ENCODE measurements at regions not wholly inside any gene's neighbourhood (a gene's known extent, or its start where the extent isn't known, plus 50 kb on each side); places are given as distances from the start of the nearest gene placed in this dataset.

DNA sequence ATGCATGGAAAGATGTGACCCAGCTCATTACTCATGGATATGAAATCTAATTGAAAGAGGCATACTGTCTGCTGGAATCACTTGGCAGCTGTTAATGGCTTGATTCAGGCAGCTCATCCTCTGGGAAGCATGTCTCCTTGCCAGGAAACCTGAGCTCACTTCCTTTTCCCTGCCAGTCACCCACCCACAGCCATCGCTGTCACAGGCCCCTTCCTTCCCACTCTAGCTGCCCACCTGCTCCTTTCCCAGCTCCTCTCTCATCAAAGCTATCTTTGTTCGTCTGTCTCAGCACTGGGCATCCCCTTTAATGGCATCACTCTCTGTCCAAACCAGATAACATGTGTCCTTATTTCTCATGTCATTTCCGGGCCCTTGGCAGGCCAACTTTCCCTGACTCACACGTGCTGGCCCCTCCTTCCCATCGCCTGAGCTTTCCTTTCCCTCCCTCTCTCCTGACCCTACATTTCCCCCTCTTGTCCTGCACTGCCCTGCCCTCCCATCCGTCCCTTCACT lies 721.9 kb downstream of the TNS3 start:
- no peak overlapping the region for H3K4me3 ChIP-seq (ENCODE audit: low read depth, low read length)
- TF ChIP-seq CTCF (IDR thresholded peaks at IDR 0.05; ENCODE audit: low read depth, low read length), result no peak

GRCh38 chr7:46855851-46856250 lies 726.1 kb downstream of the TNS3 start:
- TF ChIP-seq CTCF (IDR thresholded peaks at IDR 0.05; ENCODE audit: low read depth, low read length), result no peak

DNA sequence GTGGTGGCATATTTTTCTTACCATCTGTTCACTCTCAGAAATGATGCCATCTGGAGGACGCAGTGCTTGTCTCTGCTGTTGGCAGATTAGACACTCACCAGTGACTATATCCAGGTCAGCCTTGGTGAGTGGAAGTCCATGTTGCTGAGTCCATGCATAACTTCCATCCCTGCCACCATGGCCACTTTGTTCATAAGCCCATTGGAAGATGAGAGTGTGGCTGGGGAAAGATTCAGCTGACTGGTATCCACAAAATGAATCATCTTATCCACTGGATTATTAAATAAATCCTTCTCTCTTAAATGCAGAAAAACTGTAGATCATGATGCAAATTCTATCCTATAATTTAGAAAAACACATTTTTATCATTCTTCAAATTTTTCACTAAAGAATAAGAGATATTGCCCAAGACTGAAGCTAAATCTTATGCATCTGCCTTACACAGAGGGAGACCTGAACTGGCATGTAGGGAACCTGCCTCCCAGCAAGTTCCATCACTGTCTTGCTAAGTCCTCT lies 726.9 kb downstream of the TNS3 start:
- no peak overlapping the region for H3K4me3 ChIP-seq (ENCODE audit: low read depth, low read length)
- no peak for TF ChIP-seq CTCF (IDR thresholded peaks at IDR 0.05; ENCODE audit: low read depth, low read length)

More at GRCh38 chr7:46855851-46856250, 726.1 kb downstream of the TNS3 start:
- no peak overlapping the region for H3K4me3 ChIP-seq (ENCODE audit: low read depth, low read length)

DNA sequence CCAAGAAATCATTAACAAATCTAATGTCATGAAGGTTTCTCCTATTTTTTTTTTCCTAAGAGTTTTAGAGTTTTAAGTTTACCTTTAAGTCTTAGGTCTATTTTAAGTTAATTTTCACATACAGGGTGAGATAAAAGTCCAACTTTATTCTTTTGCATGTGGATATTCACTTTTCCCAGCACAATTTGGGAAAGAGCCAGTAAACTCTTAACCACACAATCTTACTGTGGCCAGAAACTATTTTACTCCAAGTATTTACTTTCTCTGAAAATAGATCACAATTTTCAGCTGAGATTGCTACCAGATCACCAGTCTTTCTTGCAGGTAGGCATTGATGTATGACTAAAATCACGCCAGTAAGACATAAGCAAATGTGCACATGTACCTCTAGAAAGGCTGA lies 728.5 kb downstream of the TNS3 start:
- no peak for TF ChIP-seq CTCF (IDR thresholded peaks at IDR 0.05; ENCODE audit: low read depth, low read length)

DNA sequence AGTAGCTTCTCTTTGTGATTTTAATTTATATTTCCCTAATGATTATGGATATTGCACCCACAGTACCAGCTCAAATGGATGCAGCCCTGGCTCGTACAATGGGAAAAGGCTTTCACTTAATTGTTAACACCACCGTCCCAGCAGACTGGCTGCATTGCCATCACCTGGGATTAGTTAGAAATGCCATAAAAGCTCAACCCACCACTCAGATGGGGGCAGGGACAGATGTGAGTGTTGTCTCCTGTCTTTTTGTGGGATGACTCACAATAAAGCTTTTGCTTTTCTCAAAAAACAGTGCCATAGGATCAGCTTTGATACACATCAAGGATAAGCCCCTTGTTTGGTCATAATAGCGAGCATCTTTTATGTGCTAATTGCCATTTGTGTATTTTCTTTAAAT lies 729.1 kb downstream of the TNS3 start:
- no peak for TF ChIP-seq CTCF (IDR thresholded peaks at IDR 0.05; ENCODE audit: low read depth, low read length)
- H3K4me3 ChIP-seq (ENCODE audit: low read depth, low read length), result no peak overlapping the region

More for the DNA sequence above, 728.5 kb downstream of the TNS3 start:
- no peak overlapping the region for H3K4me3 ChIP-seq (ENCODE audit: low read depth, low read length)

DNA sequence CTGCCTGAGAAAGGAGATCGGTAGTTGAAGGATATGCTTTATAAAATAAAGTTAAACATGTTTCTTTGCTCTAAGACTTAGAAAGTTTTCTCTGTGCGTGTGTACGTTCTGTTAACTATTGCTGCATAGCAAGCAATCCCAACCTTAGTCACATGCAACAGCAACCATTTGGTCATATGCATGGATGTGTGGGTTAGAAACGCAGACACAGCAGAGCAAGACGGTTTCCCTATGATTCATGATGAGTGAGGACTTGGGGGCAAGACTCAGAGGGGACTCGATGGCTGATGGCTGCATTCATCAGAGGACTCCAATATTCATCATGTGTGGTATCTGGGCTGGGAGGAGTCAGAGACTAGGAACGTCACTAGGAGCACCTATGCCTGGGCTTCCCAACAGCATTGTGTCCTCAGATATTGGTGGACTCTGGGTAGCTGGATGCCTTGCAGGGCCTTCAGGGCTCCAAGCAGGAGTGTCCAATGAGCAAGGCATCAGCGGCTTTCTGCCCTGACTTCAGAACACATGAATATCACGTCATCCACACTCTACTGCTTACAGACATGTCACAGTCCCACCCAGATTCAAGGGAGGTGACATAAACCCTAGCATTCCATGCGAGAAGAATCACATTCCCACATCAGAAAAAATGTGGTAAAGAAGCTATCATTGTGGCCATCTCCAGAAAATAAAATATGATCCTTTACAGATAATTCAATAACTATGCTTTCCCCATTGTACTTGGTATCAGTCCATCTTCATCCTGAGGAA lies 731.2 kb downstream of the TNS3 start:
- no peak overlapping the region for H3K4me3 ChIP-seq (ENCODE audit: low read depth, low read length)
- TF ChIP-seq CTCF (IDR thresholded peaks at IDR 0.05; ENCODE audit: low read depth, low read length), result no peak

DNA sequence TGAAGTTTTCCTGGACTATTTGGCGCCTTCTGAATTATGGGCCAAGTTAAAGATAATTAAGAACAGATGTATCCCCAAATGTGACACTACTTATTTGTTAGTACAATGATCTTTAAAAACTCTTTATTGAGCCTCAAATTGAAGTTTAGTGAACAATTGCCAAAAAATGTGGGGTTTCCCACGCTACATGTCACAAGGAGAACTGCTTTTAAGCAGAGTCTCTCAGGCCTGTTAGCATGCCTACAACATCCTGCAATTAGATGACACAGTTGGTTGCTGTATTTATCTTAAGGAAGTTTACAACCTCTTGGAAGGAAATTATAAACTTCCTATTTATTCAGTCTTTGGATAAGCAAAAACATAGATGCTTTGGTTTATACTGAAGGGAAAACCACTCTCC lies 733.0 kb downstream of the TNS3 start:
- TF ChIP-seq CTCF (IDR thresholded peaks at IDR 0.05; ENCODE audit: low read depth, low read length), result no peak
- no peak overlapping the region for H3K4me3 ChIP-seq (ENCODE audit: low read depth, low read length)

Measured in WI38 (cell line).